HG03175 (cell line): ENCODE measurements at regions not wholly inside any gene's neighbourhood (a gene's known extent, or its start where the extent isn't known, plus 50 kb on each side); places are given as distances from the start of the nearest gene placed in this dataset.

Experiments
- ATAC-seq: cut with Tn5 transposase; IDR thresholded peaks from one replicate; pipeline ENCODE4 v1.9.1; 2021; ENCODE audit warnings: mild to moderate bottlenecking, moderate library complexity; ENCODE audit not compliant: unreplicated experiment

DNA sequence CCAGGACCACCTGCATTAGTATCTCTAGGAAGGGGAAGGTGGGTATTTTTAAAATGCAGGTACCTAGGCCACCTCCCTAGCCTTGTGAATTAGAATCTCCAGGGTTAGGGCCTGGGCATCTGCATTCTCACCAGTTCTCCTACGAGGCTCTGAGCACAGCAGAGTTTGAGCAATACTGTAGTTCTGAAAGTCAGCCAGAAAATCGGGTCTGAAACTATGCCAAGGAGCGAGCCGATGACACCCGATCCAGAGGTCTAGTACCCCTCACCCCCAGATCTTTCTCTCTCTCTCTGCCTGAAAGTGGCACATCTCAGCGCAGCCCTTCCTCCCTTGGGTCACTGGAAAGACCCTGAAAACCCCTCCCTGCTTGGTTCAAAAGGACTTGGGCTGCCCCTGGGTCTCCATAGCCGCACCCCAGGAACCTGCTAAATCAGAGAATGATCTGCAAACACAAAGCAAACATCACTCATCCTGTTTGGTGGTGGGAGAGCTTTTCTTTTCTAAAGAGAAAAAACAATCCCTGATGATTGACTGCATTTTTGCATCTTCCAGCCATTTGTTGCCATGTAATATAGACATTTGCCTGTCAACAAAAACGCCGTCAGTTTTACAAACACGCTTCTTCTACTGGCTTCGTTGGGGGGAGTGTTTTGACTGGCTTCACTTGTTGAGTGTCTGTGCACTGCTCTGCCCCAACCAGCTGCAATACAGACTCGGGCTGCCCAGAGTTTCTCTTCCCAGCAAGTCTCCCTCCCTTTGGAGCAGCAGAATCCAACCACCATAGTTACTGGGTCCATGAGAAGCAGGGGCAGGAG lies 229.9 kb downstream of the MN1 start:
- ATAC-seq: no peak

DNA sequence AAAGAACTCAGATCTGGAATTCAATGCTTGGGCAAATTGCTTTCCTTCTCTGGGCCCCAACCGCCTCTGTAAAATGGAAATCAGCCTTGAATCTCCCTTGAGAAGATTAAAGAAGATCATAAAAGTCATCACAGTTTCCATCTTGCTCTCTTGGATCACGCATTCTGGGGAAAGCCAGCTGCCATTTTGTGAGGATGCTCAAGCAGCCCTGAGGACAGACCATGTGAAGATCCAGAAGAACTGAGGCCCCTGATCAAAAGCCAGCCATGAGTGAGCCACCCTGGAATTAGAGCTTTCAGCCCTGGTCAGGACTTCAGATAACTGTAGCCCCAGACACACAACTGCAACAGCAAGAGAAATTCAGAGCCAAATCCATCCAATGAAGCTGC lies 229.3 kb downstream of the MN1 start:
- ATAC-seq: no peak

DNA sequence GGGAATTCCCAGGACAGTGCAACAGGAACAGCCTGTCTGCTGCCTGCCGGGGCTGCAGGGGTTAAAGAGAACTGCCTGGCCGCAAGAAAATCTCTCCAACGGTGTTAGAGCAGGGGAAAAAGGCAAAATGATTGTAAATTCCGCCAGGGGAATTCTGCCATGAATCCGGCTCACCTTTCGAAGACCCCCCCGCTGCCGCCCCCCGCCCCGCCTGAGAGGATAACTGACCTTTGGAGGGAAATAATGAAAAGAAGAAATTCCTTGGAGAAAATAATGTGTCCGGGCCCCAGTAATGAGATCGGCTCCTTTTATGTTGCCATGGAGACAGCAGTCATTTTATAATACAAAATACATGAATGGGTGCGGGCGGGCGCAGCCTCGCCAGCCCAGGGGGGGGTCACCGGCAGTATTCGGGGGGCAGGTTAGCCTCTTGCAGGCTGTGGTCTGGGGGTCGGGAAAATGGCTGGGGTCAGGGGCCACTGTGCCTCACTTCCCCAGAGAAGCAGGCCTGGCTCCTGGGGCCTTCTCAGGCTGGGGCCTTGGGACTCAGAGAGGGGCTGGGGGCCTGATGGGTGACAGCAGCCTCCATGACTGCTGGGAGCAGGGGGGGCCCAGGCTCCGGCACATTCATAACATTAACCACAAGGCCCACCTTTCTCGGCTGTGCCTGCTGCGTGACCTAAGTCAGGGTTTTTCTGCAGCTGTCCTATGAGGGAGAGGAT lies 228.1 kb downstream of the MN1 start:
- no peak for ATAC-seq

- no peak for ATAC-seq
These were observed 227.6 kb downstream of the MN1 start for GRCh38 chr22:27574002-27574366.

DNA sequence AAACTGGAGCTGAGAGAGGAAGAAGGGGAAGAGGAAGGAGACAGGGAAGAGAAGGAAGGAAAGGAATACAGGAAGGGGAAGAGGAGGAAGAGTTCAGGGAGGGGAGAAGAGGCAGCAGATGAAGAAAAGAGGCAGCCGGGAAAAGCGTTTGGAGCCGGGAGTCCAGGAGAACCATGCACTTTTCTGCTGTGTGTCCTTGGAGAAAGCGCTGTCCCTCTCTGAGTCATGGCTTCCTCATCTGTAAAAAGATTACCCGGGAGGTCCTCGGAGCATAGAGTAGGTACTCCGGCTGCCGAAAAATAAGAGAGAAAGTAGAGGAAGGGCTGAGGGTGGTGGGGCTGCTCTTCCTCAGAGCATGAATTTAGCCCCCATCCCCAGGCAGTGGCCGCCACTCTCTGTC lies 226.9 kb downstream of the MN1 start:
- no peak for ATAC-seq

DNA sequence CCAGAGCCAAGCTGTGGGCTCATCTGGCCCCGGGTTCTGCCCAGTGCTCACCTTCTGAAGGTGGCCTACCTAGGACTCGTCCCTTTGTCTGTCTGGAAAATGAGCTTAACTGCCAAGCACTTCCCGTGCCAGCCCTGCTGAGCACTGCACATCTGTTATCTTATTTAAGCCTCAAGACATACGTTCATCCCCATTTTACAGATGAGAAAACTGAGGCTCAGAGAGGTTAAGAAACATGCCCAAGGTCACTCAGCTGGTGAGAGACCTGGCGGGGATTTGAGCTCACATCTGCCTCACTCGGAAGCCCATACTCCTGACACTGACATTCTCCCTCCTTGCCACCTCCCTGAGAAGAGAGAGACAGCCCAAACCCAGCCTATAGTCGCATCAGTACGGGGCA lies 226.2 kb downstream of the MN1 start:
- no peak for ATAC-seq

DNA sequence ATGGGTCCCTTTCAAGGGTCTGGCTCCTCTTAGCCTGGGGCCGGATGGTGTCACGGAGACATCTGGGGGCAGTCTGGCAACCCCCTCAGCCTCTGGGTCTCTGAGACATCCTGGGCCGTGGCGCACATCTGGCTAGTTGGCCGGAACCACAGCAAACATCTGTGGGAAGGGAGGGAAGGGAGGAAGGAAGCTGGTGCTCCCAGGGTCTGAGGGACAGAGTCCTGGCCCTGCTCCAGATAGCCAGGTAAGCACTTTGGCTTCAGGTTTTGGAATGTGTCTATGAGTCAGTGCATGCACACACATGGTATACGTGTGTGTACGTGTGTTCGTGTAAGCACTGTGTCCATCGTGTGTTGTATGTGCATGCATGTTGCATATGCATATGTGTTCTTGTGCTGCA lies 225.1 kb downstream of the MN1 start:
- ATAC-seq: no peak

DNA sequence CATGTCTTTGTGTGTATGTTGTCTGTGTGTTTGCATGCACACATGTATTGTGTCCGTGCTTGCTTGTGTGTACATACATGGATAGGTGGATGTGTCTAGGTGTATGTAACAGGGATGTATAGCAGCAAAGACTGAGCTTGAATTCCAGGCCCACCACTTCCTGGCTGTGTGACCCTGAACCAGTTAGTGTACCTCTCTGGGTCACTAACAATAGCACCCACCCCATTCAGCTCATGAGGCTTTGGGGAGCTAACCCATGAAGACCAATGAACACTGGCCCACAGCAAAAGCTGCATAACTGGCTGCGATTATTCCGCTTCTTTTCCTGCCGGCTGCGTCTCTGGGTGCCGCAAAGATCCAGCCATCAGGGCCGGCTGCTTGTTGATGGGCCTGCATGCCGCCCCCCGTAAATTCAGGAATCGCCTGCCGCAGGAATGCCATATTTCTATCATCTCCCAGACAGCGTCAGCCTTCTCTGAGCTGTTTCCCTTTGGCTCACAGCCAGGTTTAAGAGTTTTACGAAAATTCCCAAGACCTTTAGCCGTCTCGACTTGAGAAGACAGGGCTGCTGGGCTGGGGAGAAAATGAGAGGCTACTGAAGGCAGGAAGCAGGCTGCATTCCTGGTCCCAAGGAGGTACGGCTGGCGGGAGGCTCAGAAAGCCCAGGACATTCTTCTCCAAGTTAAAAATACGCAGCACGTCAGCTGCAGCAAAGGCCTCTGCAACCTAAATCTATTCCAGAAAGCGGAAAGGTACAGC lies 224.6 kb downstream of the MN1 start:
- ATAC-seq: no peak

DNA sequence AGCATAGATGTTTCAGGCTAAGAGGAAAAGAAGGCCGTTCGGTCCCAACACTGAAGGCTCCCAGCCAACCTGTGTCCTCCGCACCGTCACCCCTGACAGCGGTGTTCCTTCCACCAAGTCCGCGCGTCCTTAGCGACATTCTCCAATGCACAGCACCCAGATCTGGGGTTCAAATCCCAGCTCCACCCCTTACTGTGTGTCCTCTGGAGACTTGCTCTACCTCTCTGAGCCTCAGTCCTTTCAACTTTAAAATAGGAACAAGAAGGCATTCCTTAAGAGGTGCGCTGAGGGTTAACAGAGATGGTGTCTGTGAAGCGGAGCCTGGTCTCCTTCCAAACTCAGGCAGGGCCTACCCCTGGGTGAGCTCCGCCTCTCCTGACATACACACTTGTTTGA lies 224.0 kb downstream of the MN1 start:
- no peak for ATAC-seq

DNA sequence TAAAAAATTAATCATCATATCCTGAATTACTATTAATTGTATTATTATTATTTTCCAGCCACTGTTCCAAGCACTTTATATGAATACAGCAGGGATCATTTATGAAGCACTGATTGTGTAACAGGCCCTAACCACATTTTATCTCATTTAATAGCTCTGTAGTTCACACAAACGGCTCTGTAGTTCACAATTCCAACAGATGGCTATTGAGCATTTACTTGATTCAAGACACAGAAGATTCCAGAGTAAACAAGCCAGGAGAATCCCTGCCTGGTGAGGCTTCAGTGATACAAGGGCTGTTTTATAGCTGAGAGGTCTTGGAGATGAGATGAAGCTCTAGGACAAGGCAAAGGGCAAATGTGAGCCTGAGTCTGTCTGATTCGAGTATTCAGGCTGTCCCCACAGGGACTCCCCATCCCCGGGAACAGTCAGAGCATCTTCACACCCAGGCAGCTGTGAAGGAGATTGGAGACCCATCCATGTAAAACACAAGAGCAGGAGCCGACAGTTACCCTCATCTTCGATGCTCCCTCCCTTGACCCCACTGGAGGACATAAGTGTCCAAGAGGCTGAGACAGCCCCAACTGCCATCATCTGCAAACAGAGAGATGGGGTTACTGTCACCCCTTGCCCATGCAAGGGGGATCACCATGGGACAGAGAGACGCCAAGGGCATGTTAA lies 222.5 kb downstream of the MN1 start:
- no peak for ATAC-seq

DNA sequence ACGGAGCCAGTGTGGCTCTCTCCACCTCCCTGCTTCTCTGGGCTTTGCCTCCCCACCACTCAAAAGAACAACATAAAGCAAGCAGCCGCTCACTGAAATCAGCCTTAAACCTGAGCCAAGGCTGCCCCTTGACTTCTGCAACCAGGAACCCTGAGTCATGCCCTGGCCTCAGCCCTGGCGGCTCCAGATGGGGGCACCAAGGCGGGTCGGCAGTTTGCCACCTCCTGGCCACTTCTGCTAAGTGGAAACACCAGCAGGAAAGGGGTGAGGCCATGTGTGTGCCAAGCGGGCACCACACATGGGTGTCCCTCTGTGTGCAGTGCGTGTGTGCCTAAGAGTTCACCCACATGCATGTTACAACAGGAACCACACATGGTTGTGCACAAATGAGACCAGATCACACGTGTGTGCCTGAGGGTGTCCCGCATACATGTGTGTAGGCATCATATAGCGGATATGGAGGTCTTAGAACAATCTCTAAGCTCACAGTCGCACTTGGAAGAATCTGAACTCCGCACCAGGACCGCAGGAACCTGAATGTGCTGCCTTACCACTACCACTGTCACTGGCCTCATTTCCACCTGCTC lies 221.2 kb downstream of the MN1 start:
- ATAC-seq: no peak

GRCh38 chr22:27581236-27581635 lies 220.3 kb downstream of the MN1 start:
- ATAC-seq: no peak

- no peak for ATAC-seq
These were observed 219.9 kb downstream of the MN1 start for GRCh38 chr22:27581688-27582087.

DNA sequence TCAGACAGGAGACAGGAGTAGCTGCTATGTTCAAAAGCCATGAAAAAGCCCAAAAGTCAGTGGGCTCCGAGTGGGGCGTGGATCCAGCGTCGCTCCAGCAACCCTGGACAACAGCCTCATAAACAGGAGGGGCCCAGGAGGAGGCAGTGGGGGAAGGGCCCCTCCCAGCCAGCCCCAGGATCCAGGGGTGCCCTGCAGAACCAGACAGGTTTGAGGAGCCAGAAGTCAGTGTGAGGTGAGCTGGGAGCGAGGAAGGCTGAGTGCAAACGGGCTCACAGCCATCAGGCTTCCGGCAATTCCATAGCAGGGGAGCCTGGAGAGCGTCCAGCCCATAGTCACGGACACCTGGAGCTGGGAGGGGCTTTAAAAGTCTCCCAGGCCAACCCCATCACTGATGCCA lies 217.7 kb downstream of the MN1 start:
- no peak for ATAC-seq

- ATAC-seq: no peak
These were observed 216.4 kb downstream of the MN1 start for GRCh38 chr22:27585141-27585540.

- ATAC-seq: no peak
These were observed 213.3 kb downstream of the MN1 start for GRCh38 chr22:27588268-27588667.

- no peak for ATAC-seq
These were observed 212.6 kb downstream of the MN1 start for GRCh38 chr22:27588915-27589314.

GRCh38 chr22:27591060-27591459 lies 210.5 kb downstream of the MN1 start:
- ATAC-seq: no peak

- no peak for ATAC-seq
These were observed 208.2 kb downstream of the MN1 start for GRCh38 chr22:27593378-27593777.

DNA sequence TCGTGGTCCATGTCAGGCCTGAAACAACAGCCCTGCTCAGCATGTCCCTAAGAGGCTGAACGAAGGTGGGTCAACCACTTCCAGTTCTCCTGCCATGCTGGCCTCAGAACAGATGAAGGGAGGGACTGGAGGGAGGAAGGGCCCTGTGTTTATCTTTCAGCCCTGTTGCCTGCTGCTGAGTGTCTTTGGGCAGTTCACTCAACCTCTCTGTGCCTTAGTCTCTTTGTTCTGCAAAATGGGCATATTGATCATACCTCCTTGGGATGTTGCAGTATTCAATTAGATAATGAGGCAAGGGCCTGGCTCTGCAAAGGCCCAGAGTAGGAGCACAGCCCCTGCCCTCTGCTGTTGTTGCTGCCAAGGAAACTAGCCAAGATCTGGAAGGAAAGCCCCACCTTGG lies 207.5 kb downstream of the MN1 start:
- no peak for ATAC-seq
